GM18868 (cell line): ENCODE measurements at regions not wholly inside any gene's neighbourhood (a gene's known extent, or its start where the extent isn't known, plus 50 kb on each side); places are given as distances from the start of the nearest gene placed in this dataset.
"Not testable (repeated sequence)": the region's sequence is repeated elsewhere in the genome, so short reads cannot be mapped to it uniquely, and the experiment has no call there.

ENCODE experiments used
- ATAC-seq: cut with Tn5 transposase; IDR thresholded peaks from one replicate; pipeline ENCODE4 v1.9.1; 2021; ENCODE audit warnings: mild to moderate bottlenecking, moderate library complexity; ENCODE audit not compliant: unreplicated experiment

DNA sequence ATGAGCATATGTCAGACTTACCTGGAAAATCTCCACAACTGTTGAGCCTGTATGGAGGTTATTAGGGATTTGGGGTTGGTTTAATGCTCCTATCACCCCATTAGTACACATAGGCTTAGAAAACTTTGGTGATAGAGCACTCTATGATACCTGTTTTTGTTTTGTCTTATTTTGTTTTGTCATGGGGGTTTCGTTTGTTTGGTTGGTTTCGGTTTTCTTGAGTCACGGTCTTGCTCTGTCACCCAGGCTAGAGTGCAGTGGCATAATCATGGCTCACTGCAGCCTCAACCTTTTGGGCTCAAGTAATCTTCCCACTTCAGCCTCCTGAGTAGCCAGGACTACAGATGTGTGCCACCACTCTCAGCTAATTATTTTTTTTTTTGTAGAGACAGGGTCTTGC lies 70.0 kb downstream of the MZT1 start:
- peak; percentile 63 for ATAC-seq

DNA sequence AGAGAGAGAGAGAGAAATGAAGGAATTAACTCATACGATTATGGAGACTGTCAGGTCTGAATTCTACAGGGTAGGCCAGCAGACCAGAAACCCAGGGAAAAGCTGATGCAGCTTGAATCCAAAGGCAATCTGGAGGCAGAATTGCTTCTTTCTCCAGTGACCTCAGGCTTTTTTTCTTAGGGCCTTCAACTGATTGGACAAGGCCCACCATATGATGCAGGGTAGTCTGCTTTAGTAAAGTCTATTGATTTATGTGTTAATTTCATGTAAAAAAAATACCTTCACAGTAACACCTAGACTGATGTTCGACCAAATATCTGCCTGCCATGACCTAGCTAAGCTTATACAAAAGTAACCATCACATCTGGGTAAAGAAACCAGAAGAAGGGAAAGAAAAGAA lies 71.1 kb downstream of the MZT1 start:
- ATAC-seq = no peak

DNA sequence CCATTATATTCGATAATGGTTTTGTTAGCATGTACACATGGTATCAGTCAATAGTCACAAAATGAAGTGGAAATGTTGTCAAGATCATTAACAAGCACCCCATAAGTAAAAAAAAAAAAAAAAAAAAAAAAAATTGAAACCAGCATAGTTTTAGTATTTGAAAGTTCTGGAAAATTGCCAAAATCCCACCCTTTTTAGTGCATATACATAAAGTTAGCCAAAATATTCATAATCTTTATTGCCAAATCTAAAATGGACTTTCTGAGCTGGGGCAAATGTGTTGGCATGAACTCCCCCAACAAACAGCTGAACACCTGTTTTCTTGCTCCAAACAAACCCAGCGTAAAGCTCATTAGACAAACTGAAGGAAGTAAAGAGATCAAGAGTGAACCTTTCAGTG lies 73.9 kb downstream of the MZT1 start:
- no peak for ATAC-seq

DNA sequence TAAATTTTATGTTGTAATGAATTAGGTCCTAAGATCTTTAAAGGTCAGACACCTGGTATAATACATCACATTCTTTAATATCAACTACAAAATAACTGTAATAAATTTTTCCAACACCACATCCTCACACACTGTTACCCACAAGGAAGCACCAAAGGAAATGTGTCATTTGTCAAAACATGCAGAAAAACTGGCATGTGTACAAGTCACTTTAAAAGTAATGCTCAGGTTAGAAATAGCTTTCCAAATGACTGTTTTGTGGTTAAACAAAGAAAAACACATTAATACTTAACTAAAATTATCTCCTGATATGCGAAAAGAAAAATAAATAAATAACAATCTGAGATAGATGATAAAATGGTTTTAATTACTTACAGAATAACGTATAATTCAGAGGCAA lies 74.7 kb downstream of the MZT1 start:
- no peak for ATAC-seq

DNA sequence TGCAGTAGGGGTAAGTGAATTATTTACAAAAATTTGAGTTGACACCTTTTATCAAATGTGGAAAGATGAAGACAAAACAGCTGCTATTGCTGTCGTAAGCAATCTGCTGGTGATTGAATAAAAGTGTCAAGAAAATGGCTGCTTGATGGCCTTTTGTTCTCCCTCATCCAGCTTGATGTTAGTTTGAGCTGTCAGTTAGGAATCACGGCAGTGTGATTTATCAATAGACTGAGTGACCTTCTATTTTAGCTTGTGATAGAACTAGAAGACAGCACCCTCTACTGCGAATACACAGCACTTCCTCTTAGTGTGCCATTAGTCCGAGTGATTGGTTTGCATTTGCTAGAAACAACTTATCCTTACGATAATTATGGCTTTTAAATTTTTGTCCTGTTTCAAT lies 76.3 kb downstream of the MZT1 start:
- no peak for ATAC-seq

DNA sequence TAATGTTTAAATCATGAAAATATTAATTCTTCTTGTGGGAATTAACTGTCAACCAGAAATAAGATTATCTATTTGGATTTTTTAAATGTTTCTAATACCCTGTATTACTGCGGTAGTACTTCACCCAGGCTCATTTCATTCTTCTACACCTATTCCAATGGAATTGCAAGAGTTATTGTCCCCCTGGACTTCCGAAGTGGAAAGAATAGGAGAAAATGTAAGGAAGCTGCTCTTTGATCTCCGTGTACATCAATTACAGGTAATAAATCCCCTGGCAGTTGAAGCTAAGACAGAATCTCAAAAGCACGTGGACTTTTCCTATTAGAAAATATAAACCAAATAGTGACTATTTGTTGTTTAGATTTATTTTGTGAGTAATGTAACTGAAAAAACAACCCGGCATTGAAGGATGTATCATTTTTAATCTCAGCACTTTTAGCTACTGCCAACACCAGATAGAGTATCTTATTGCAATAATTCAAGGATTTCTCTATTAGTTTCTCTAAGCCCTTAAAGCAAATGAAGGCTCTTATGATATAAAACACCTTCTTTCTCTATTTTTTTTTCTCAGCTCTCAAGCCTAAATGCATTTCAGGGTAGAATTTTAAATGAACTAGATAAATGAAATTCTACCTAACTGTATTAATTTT lies 77.3 kb downstream of the MZT1 start:
- ATAC-seq = no peak

DNA sequence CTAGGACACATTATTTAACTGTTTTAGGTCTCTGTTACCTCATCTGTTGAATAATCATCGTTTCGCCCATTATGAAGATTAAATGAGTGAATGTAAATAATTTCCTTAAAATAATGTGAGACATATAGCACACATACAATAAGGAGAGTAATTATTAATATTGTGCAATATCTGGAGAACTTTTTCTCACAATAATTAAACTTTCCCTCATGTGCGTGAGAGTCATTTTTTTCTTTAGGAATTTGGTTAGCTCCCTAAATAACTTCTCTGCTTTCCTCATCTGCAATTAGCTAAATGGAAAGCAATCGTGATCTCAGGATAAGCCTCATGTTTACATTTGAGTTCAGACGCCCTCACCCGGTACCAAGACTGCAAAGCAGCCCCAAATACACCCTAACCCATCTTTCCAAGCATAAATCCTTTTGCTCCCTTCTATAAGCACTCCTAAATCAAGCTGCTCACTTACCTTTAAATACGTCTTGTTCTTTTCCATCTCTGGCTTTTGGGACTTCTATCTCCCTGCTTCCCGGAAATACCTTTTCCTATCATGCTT lies 78.8 kb downstream of the MZT1 start:
- no peak for ATAC-seq

DNA sequence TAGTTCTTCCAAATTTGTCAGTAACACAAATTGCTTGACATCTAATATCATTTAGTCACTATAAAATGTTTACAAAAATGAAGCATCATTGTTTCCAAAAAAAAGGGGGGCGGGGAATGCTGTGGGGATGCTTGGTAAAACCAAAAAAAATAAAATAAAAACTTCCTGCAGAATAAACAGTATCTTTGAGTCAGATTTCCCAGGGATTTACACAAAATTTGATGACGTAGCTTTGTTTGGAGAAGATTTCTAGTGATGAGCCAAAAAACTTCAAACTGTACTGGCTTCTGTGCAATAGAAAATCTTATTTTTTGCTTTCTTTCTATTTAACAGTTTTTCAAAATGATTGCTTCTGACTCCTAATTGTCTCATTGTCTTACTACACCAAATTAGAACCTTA lies 80.0 kb downstream of the MZT1 start:
- ATAC-seq = no peak

DNA sequence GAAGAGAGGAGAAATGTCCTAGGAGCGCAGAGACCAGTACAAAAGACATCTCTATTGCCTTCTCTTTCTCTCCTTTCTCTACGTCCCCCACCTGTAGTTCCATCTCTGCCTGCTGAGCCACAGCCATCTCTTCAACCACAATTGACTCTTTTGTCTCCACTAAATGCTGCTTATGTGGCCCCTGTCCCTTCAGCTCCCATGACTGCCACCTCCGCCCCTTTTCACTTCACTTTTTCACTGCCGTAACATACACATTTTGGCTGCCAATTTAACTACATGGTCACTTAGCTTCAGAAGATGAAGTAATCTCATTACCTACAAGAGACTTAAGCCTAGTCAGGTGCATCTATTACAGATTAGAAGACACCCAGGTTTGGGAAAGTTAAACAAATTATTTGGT lies 81.9 kb downstream of the MZT1 start:
- peak; percentile 40 for ATAC-seq

DNA sequence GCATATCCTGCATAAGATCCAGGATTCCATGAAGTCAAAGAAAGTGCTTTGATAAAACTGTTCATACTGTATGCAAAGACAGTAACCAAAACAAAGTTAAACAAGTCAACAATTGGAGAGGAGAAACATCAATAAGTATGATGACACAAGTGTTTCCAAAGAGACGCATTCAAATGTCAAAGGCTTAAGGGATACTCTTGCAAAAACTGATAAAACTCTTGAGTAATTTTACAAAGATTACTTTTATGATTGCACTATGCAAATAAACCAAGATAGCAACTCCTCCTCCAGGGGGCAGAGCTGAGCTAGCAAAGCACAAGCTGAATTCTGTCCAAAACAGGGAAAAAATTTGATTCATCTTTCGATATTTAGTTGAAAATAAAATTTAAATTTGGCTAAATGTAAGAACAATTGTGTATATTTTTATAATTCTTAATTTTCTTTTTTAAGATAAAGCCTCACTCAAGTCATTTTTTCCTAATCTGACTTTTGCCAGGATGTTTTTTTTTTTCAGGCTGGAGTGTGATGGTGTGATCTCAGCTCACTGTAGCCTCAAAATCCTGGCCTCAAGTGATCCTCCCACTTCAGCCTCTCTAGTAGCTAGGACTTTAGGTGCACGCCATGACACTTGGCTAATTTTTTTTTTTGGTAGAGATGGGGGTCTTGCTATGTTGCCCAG lies 84.0 kb downstream of the MZT1 start:
- ATAC-seq = peak; percentile 66

DNA sequence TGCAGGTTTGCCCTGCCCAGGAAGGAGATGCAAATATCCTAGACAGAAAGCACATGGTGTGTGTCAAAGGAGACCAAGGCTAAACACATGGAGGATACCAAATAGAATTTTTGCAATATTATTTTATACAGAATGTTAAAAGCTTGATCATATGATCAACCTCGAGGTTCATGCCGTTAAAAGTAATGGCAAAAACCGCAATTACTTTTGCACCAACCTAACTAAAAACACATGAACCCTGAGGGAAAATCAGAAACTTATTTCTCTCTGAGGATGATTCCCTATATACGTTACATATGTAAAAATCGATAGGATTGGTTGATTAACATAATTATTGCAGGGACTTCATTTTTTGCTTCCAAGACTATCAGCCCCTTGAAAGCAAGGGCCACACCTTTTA lies 88.1 kb downstream of the MZT1 start:
- no peak for ATAC-seq

DNA sequence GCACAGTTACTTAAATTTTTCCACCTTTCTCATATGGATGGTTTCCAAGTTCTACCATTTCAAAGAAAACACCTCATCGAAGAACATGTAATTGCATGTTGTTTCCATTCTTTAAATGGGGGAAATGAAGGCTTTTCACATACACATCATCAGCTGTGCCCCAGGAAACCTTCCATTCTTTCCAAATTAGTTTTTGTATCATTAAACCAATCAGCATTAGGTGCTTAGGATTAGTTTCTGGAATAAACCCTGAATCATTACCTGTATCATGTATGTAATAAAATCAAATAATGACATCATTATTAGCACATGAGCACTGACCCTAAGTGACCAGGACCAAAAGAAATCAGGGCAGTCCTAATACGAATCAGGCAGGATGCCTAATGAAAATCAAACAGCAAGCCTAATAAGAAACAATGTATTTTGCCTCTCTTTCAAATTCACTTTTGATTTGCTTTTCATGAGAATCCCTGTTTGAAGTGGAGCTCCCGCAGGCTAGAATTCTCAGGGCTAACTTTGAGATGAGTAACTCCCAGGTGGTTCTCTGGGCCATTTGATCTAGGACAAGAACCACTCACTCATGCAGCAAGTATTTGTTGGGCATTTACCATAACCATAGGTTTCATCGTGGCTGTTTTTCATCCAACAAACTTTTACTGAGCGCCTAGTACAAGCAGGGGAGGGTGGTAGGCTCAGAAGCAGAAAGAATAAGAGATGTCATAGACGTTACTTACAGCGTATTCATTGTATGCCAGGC lies 89.2 kb downstream of the MZT1 start:
- no peak for ATAC-seq

DNA sequence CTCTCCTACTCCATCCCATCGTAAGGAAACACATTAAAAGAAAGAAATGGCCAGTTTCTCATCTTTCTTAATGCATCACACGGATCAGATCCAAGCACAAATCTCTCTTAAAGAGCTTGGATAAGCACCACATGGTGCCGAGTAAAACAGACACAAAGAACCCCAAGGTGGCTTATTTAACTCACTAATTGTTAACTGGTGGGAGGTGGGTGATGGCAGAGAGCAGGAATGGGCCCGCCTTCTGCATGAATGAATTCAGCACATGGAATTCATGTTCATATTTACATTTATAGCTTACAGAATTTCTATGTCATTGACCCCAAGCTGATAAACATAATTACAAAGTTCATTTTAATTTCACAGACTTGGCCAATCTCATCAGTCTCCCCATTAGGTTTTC lies 89.9 kb downstream of the MZT1 start:
- ATAC-seq = no peak

DNA sequence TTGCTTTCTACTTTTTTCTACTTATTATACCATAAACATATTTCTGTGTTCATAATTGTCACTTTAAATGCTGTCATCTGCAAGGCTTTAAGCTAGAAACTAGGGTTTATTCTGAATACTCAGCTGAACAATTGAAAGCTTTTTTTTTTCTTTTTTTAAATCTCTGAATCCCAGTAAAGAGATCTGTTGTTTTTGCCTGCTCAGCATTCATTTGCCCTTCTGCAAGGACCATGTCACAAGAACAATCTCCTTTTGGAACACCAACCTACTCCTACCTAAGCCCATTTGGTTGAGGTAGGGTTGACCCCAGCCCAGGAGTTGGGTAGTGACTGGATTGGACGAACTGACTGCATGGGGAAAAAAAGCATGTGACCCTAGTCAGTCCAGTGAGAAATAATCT lies 92.6 kb downstream of the MZT1 start:
- ATAC-seq = no peak

DNA sequence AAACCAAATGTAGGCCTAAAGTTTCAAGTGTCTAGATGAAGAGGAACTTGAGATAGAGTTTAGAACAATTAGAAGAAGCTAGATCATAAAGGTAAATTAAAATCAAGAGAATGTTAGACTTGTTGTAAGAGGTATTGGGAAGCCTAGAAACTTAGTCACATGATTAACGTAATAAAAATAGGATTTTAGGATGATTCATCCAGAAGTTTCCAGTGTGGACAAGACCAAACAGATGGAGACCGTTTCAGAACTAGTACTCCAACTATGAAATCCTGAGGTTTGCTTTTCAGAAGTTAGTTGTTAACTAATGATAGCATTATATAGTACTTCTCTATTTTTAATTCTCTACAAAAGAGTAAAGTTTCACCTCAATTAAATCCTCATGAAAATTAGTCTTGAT lies 104.9 kb downstream of the MZT1 start:
- no peak for ATAC-seq

DNA sequence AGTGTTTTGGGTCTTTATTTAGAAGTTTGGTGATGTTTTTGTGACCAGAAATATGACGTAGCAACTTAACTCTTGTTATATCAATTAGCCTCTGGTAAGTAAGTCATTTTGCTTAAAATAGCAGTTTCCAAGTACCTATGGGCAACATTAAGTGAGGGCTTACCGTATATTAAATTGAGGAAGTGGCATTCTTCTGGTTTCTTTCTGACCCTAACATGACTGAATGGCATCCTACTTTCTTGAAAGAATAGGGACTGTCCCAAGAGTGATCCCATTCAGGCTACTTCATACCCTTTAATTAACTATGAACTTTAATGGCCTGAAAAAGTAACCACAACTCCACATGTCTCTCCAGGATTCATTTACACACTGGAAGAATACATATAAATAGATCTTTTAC lies 106.6 kb downstream of the MZT1 start:
- ATAC-seq = peak; percentile 84

DNA sequence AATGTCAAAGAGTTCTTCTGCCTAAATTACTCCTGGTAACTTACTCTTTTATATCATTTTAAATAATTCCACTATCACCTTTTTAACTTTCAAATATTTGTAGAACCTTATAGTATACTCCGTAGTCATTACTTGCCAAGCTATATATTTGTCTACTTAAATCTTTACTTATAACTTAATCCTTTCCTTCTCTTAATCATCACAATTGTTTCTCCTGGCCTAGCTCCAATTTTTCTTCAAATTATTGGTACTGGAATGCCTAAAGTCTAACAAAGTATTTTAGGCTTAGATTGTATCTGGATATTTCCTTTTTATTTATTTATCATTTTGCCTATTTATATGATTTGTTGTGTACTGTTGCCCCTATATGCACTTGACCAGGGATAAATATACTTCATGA lies 109.5 kb downstream of the MZT1 start:
- no peak for ATAC-seq

DNA sequence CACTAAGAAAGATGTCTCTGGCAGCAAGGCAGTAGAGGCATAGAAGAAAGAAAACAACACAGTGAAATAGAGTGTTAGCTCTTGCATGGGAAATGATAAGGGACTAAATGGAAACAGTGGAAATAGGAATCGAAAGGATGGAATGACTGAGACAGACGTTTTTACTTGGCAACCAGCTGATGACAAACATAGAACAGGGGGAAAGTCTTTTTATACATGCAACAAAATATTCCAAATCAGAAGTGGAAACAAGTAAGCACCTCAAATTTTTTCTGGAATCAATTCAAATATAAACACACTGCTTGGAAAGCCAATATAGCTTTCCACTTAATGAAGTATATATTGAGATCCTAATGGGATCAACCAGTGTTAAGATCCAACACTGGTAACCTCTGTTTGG lies 110.2 kb downstream of the MZT1 start:
- ATAC-seq = no peak

DNA sequence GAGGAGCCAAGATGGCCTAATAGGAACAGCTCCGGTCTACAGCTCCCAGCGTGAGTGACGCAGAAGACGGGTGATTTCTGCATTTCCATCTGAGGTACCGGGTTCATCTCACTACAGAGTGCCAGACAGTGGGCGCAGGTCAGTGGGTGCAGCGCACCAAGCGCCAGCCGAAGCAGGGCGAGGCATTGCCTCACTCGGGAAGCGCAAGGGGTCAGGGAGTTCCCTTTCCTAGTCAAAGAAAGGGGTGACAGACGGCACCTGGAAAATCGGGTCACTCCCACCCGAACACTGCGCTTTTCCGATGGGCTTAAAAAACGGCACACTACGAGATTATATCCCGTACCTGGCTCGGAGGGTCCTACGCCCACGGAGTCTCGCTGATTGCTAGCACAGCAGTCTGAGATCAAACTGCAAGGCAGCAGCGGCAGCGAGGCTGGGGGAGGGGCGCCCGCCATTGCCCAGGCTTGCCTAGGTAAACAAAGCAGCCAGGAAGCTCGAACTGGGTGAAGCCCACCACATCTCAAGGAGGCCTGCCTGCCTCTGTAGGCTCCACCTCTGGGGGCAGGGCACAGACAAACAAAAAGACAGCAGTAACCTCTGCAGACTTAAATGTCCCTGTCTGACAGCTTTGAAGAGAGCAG lies 117.1 kb downstream of the MZT1 start:
- ATAC-seq = not testable (repeated sequence)

DNA sequence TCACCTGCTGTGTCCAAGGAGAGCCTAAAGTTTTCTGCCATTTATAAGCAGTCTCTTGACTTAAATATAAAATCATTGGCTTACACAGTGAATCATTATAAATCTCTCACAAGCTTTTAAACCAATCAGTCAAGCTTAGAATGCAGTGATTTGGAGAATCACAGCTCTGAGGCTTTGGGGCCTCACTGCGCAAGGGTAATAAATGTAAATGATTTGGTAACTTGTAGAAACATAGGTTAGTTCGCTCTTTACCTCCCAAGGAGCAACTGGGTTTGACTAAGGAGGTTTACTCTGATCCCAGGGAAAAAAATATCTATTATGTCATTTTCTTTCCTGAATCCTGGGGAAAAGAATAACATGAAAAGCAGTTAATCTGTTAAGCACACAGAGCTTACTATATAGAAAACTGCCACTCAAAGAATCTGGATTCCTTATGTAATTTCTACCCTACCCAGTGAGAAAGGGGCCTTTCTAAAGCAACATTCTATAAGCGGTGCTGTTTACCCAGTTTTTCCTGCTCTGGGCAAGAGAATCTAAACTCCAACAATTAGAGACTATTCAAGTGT lies 128.2 kb downstream of the MZT1 start:
- no peak for ATAC-seq

DNA sequence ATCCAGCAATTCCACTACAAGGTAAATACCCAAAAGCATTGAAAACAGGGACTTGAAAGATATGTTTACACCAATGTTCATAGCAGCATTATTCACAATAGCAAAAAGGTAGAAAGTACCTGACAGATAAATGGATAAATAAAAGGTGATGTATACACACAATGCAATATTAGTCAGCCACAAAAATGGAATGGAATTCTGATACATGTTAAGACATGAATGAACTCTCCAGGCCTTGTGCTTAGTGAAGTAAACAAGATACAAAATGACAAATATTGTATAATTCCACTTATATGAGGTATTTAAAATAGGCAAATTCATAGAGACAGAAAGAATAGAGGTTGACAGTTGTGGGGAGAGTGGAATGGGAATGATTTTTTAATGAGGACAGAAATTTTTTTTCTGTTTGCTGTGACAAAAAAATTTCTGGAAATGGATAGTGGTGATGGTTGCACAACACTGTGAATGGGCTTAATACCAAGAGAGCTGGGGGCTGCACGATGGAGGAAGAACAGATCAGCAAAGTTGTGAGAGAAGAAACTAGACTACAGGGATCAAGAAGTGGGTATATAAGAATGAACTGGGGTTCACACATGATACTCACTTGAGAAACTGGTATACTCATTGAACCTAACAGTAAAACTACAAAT lies 137.2 kb downstream of the MZT1 start:
- no peak for ATAC-seq
